SU-DHL-6 (cell line): ENCODE measurements at regions not wholly inside any gene's neighbourhood (a gene's known extent, or its start where the extent isn't known, plus 50 kb on each side); places are given as distances from the start of the nearest gene placed in this dataset.

Experiments used
- EZH2phosphoT487 ChIP-seq: fragments of 200-600 bp; sonication (generic), shearing (Covaris generic); conservative IDR thresholded peaks from 2 replicates; pipeline ENCODE4 v1.6.1; 2018; ENCODE audit warnings: mild to moderate bottlenecking, antibody characterized with exemption, low read length, moderate library complexity, mixed read lengths
- TF ChIP-seq, protein P1 (sequence below): fragments of 200-600 bp; sonication (generic); IDR thresholded peaks from one replicate; pipeline ENCODE4 v1.5.1; 2017; ENCODE audit warnings: antibody characterized with exemption, mild to moderate bottlenecking, low read length, moderate library complexity; ENCODE audit not compliant: insufficient read depth, poor library complexity, severe bottlenecking

DNA sequence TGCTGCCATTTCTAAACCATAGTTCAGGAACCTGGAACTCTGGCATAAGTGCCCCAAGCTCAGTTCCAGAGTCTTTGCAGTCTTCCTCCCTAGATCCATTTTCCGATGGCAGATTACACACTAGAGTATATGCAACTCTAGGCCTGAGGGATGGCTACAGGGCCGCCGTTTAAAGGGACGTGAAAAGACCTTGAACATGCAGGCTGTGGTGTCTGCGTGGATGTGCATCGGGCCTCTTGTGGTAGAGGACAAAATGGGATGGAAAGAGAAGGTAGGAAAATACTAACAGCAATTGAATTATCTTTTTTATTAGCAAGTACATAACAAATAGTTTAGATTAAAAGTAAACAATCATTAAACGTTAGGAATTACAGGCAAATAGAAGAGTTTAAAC is 588.9 kb downstream of the RFPL4B start:
- TF ChIP-seq, protein P1, sequence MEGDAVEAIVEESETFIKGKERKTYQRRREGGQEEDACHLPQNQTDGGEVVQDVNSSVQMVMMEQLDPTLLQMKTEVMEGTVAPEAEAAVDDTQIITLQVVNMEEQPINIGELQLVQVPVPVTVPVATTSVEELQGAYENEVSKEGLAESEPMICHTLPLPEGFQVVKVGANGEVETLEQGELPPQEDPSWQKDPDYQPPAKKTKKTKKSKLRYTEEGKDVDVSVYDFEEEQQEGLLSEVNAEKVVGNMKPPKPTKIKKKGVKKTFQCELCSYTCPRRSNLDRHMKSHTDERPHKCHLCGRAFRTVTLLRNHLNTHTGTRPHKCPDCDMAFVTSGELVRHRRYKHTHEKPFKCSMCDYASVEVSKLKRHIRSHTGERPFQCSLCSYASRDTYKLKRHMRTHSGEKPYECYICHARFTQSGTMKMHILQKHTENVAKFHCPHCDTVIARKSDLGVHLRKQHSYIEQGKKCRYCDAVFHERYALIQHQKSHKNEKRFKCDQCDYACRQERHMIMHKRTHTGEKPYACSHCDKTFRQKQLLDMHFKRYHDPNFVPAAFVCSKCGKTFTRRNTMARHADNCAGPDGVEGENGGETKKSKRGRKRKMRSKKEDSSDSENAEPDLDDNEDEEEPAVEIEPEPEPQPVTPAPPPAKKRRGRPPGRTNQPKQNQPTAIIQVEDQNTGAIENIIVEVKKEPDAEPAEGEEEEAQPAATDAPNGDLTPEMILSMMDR: no peak
- TF ChIP-seq EZH2phosphoT487: no peak
